ENCODE measurements at regions not wholly inside any gene's neighbourhood (a gene's known extent, or its start where the extent isn't known, plus 50 kb on each side); places are given as distances from the start of the nearest gene placed in this dataset.

DNA sequence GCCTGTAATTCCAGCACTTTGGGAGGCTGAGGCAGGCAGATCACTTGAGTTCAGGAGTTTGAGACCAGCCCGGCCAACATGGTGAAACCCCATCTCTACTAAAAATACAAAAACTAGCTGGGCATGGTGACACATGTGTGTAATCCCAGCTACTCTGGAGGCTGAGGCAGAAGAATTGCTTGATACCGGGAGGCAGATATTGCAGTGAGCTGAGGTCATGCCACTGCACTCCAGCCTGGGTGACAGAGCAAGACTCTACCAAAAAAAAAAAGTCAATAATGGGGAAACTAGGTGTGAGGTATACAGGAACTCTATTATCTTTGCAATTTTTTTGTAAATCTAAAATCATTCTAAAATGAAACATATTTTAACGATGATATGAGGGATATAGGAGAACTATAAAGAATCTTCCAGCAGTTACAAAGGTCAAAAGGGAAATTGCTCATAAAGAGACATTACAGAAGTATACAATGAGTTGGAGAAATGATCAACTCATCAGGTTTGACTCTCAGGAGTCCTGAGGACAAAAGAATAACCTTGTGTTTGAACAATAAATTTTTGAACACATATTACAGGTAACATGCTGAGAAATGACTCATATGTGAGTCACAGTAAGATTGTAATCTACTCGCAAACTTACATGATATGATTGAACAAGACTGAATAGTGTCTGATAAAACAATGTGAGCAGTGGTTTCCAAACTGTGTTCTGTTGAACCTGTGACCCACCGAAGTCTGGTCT, 272.6 kb downstream of the FGFR2 start:
- TF ChIP-seq, protein P1, sequence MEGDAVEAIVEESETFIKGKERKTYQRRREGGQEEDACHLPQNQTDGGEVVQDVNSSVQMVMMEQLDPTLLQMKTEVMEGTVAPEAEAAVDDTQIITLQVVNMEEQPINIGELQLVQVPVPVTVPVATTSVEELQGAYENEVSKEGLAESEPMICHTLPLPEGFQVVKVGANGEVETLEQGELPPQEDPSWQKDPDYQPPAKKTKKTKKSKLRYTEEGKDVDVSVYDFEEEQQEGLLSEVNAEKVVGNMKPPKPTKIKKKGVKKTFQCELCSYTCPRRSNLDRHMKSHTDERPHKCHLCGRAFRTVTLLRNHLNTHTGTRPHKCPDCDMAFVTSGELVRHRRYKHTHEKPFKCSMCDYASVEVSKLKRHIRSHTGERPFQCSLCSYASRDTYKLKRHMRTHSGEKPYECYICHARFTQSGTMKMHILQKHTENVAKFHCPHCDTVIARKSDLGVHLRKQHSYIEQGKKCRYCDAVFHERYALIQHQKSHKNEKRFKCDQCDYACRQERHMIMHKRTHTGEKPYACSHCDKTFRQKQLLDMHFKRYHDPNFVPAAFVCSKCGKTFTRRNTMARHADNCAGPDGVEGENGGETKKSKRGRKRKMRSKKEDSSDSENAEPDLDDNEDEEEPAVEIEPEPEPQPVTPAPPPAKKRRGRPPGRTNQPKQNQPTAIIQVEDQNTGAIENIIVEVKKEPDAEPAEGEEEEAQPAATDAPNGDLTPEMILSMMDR (IDR thresholded peaks at IDR 0.05): no peak
- no peak for TF ChIP-seq POLR2A (IDR thresholded peaks at IDR 0.05)
